ENCODE measurements at regions not wholly inside any gene's neighbourhood (a gene's known extent, or its start where the extent isn't known, plus 50 kb on each side); places are given as distances from the start of the nearest gene placed in this dataset.

DNA sequence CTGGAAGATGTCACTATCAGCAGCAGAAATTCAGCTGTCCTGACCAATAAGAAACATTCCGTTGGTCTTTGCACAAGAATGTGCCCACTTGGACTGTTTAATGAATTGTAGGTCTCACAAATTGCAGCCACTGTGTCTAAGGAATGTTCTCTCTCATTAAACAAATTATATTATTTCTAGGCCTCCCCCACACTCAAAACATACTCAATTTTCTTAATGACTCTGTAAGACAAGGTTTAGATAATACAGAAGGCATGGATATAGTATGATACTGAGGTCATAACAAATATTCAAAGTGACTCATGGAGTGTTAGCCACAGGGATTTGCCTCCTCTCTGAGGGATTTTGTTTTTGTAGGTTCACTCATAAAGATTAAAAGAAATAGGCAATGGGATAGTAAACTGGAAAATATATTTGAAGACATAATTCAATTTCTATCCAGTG is 197.5 kb downstream of the PTN start:
- H3K4me3 ChIP-seq (ENCODE audit: low read depth, low read length) = no peak overlapping the region
- TF ChIP-seq CTCF (IDR thresholded peaks at IDR 0.05; ENCODE audit: low read depth, low read length, missing control alignments) = no peak
- DNase-seq (ENCODE audit: low read depth) = no peak

DNA sequence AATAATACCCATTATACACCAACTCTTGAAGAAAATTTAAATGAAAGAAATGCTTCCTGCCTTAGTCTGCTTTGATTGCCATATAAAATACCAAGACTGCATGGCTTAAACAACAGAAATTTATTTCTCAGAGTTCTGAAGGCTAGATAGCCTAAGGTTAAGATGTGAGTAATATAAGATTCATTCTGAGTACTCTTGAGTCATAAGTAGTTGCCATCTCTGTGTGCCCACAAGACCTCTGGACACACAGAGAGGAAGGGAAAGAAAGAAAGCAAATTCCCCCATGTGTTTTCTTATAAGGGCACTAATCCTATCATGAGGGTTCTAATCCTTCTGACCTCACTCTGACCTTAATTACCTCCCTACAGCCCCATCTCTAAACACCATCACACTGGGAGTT is 201.2 kb downstream of the PTN start:
- TF ChIP-seq CTCF (IDR thresholded peaks at IDR 0.05; ENCODE audit: low read depth, low read length, missing control alignments) = no peak
- no peak overlapping the region for H3K4me3 ChIP-seq (ENCODE audit: low read depth, low read length)
- no peak for DNase-seq (ENCODE audit: low read depth)

GRCh38 chr7:137135654-137136350 is 207.7 kb downstream of the PTN start:
- TF ChIP-seq CTCF (IDR thresholded peaks at IDR 0.05; ENCODE audit: low read depth, low read length, missing control alignments) = no peak
- DNase-seq (ENCODE audit: low read depth) = no peak
- H3K4me3 ChIP-seq (ENCODE audit: low read depth, low read length) = no peak overlapping the region

- DNase-seq (ENCODE audit: low read depth) = no peak
- no peak for TF ChIP-seq CTCF (IDR thresholded peaks at IDR 0.05; ENCODE audit: low read depth, low read length, missing control alignments)
- H3K4me3 ChIP-seq (ENCODE audit: low read depth, low read length) = no peak overlapping the region
Observed at GRCh38 chr7:137130751-137131158, 212.8 kb downstream of the PTN start.

- no peak overlapping the region for H3K4me3 ChIP-seq (ENCODE audit: low read depth, low read length)
- TF ChIP-seq CTCF (IDR thresholded peaks at IDR 0.05; ENCODE audit: low read depth, low read length, missing control alignments) = no peak
- DNase-seq (ENCODE audit: low read depth) = no peak
Observed at GRCh38 chr7:137129025-137129424, 214.5 kb downstream of the PTN start.

DNA sequence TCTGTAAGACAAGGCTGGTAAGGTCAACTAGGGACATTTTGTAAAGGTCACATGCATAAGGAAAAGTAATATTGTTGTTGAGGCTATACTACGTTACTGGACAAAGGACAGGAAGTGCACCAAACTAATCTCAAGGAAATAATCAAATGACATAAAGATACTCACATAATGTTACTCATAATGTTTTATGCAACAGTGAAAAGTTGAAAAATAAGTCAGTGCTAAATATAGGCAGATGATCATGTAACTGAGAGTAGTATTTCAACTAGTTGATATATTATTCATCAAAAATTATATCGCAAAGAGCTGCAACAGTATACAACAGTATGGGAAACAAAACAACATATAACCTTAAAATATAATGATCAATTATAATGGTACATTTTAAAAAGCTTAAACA is 215.7 kb downstream of the PTN start:
- no peak overlapping the region for H3K4me3 ChIP-seq (ENCODE audit: low read depth, low read length)
- no peak for DNase-seq (ENCODE audit: low read depth)
- TF ChIP-seq CTCF (IDR thresholded peaks at IDR 0.05; ENCODE audit: low read depth, low read length, missing control alignments) = no peak

- no peak for TF ChIP-seq CTCF (IDR thresholded peaks at IDR 0.05; ENCODE audit: low read depth, low read length, missing control alignments)
- DNase-seq (ENCODE audit: low read depth) = no peak
- no peak overlapping the region for H3K4me3 ChIP-seq (ENCODE audit: low read depth, low read length)
Observed at GRCh38 chr7:137127058-137127457, 216.5 kb downstream of the PTN start.

Measured in GM12864 (cell line).